ENCODE measurements at regions not wholly inside any gene's neighbourhood (a gene's known extent, or its start where the extent isn't known, plus 50 kb on each side); places are given as distances from the start of the nearest gene placed in this dataset.

DNA sequence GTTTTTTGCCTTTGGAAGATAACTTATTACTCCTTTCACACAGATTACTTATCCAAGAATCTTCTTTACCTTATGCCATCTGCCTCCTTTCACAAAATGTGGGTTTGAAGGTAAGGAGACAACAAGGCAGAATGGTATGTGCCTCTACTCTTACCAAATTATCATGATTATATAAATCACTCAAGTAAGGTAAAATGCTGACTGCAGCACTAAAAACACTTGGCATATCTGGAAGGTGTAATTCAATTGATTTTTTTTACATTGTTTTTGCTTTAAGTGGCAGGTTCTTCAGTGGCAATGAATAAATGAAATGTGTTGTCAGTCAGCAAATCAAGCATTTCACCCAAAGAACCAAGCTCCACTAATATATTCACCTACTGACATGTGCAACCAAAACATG, 346.1 kb downstream of the OMA1 start:
- TF ChIP-seq, protein P1, sequence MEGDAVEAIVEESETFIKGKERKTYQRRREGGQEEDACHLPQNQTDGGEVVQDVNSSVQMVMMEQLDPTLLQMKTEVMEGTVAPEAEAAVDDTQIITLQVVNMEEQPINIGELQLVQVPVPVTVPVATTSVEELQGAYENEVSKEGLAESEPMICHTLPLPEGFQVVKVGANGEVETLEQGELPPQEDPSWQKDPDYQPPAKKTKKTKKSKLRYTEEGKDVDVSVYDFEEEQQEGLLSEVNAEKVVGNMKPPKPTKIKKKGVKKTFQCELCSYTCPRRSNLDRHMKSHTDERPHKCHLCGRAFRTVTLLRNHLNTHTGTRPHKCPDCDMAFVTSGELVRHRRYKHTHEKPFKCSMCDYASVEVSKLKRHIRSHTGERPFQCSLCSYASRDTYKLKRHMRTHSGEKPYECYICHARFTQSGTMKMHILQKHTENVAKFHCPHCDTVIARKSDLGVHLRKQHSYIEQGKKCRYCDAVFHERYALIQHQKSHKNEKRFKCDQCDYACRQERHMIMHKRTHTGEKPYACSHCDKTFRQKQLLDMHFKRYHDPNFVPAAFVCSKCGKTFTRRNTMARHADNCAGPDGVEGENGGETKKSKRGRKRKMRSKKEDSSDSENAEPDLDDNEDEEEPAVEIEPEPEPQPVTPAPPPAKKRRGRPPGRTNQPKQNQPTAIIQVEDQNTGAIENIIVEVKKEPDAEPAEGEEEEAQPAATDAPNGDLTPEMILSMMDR (IDR thresholded peaks at IDR 0.05; ENCODE audit: borderline replicate concordance, extremely low read depth, low read length, poor library complexity, severe bottlenecking) = no peak
- TF ChIP-seq EZH2 (IDR thresholded peaks at IDR 0.05; ENCODE audit: borderline replicate concordance, low read depth, low read length, severe bottlenecking) = no peak

Data from DND-41 (cell line).